ENCODE measurements at regions not wholly inside any gene's neighbourhood (a gene's known extent, or its start where the extent isn't known, plus 50 kb on each side); places are given as distances from the start of the nearest gene placed in this dataset.

DNA sequence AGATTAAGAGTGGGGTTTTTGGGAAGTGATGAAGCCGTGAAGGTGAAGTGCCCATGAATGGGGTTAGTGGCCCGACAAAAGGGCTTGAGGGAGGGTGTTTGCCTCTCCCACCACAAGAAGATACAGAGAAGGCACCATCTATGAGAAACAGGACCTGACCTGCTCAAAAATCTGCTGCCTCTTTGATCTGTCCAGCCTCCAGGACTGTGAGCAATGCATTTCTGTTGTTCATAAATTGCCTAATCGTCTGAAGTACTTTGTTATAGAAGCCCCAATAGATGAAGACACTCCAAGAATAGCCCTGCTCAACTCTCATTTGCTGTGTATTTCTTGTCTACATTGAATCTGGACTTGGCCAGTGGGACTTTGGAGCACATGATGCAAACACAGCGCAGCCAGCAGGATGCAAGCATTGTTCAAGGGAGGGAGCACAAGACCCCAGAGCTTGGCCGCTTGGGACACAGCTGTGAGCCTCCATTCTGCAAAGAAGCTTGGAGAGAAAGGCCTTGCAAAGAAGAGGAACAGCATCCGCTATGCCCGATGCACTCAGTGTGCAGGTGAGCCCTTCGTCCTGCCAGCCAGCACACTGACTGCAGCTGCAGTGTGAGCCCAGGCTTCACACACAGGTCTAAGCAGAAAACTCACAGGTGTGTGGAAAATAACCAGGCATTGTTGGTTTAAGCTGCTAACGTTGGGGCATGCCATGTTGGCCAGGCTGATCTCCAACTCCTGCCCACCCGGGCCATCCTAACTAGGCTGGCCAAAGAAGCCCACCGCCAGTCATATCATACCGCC, 73.2 kb upstream of the KLF6 start:
- Histone ChIP-seq H3K27ac (no peak overlapping the region), H3K9me3 (no peaks in the 10 kb centered on the region), H3K36me3 (no peaks in the 10 kb centered on the region), H3K4me3 (no peak overlapping the region), H3K27me3 (no peaks in the 10 kb centered on the region), H3K4me1 (peaks cover 7 to 9% of the 10 kb centered on the region in 2 donors)
- intact Hi-C loops (cut with DNase I; ENCODE audit: low total_unique reads): no loop called here
- DNase-seq (no peak), ATAC-seq (no peak)
- in situ Hi-C loops (cut with MboI; ENCODE audit: low sequenced_read_pairs in 4 of 4): no loop called here
- TF ChIP-seq, protein P1, sequence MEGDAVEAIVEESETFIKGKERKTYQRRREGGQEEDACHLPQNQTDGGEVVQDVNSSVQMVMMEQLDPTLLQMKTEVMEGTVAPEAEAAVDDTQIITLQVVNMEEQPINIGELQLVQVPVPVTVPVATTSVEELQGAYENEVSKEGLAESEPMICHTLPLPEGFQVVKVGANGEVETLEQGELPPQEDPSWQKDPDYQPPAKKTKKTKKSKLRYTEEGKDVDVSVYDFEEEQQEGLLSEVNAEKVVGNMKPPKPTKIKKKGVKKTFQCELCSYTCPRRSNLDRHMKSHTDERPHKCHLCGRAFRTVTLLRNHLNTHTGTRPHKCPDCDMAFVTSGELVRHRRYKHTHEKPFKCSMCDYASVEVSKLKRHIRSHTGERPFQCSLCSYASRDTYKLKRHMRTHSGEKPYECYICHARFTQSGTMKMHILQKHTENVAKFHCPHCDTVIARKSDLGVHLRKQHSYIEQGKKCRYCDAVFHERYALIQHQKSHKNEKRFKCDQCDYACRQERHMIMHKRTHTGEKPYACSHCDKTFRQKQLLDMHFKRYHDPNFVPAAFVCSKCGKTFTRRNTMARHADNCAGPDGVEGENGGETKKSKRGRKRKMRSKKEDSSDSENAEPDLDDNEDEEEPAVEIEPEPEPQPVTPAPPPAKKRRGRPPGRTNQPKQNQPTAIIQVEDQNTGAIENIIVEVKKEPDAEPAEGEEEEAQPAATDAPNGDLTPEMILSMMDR (IDR thresholded peaks at IDR 0.05 in 4 of 5, conservative IDR thresholded peaks at IDR 0.05 in 1 of 5): no peak
- TF ChIP-seq POLR2A (IDR thresholded peaks at IDR 0.05): no peak

DNA sequence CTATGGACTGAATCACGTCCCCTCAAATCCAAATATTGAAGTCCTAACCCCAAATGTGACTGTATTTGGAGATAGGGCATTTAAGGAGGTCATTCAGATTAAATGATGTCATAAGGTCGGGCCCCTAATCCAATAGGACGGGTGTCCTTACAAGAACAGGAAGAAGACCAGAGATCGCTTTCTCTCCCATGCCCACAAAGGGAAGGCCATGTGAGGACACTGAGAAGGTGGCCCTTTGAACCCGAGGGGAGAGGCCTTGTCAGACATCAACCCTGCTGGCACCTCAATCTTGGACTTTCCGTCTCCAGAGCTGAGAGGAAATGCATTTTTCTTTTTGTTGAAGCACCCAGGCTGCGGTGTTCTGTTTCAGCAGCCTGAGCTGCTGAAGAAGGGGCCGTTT, 72.3 kb upstream of the KLF6 start:
- Histone ChIP-seq H3K9me3 (no peaks in the 10 kb centered on the region), H3K27ac (no peak overlapping the region), H3K36me3 (no peaks in the 10 kb centered on the region), H3K4me1 (peaks cover 15 to 17% of the 10 kb centered on the region in 2 donors), H3K4me3 (no peak overlapping the region), H3K27me3 (no peaks in the 10 kb centered on the region)
- no peak for TF ChIP-seq POLR2A (IDR thresholded peaks at IDR 0.05)
- TF ChIP-seq, protein P1 (IDR thresholded peaks at IDR 0.05 in 4 of 5, conservative IDR thresholded peaks at IDR 0.05 in 1 of 5): no peak
- in situ Hi-C loops (cut with MboI; ENCODE audit: low sequenced_read_pairs in 4 of 4): no loop called here
- ATAC-seq (no peak), DNase-seq (no peak)
- intact Hi-C loops (cut with DNase I; ENCODE audit: low total_unique reads): no loop called here

GRCh38 chr10:3856593-3856992, 71.6 kb upstream of the KLF6 start:
- Histone ChIP-seq H3K4me1 (peaks cover 22 to 23% of the 10 kb centered on the region in 2 donors), H3K27ac (no peak overlapping the region), H3K9me3 (no peaks in the 10 kb centered on the region), H3K27me3 (no peaks in the 10 kb centered on the region), H3K4me3 (no peak overlapping the region), H3K36me3 (no peaks in the 10 kb centered on the region)
- TF ChIP-seq POLR2A (IDR thresholded peaks at IDR 0.05): no peak
- TF ChIP-seq, protein P1 (IDR thresholded peaks at IDR 0.05 in 4 of 5, conservative IDR thresholded peaks at IDR 0.05 in 1 of 5): no peak
- DNase-seq (no peak), ATAC-seq (no peak)
- intact Hi-C loops (cut with DNase I; ENCODE audit: low total_unique reads) (no loop called here), in situ Hi-C loops (cut with MboI; ENCODE audit: low sequenced_read_pairs in 4 of 4) (no loop called here)

DNA sequence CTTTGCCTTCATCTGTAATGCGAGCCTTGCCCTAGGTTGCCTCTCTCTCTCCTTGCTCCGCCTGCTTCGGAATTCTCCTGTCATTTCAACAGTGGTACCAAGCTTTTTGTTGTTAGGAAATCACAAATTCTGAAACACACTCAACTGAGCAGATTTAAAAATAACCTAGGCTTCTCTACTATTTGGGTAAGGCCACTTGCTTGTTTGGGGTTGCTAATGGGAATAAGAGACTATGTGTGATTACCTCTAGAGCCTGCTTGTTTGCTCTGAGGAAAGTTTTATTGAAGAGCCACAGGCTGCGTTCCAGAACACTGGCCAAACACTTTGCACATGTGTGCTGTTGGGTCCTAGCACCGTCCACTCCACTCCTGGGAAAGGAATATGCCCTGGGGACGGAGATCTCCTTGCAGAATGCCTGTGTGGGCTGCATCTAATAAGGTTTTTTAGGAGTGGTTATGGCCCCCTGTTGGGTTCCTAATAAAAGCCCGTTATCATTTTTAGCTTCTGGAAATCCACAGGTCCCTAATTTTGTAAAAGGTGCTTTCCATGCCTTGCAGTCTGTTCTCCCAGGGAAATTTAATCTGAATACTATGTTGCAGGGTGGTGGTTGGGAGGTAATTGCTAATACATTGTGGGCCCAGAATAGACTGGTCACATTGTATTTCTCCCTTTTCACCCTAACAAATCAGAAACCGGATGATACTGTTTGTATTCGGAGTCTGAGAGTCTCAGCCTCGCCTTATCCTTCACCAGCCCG, 68.7 kb upstream of the KLF6 start:
- no peak for DNase-seq
- Histone ChIP-seq H3K4me3 (no peak overlapping the region), H3K4me1 (peaks cover 23 to 24% of the 10 kb centered on the region in 2 donors), H3K9me3 (no peaks in the 10 kb centered on the region), H3K27me3 (no peaks in the 10 kb centered on the region), H3K36me3 (no peaks in the 10 kb centered on the region), H3K27ac (peak overlapping the region; percentile 64 to 76 (median 74))
- intact Hi-C loops (cut with DNase I; ENCODE audit: low total_unique reads): no loop called here
- ATAC-seq: peak; percentile 10 to 14
- in situ Hi-C loops (cut with MboI; ENCODE audit: low sequenced_read_pairs in 4 of 4): no loop called here
- TF ChIP-seq, protein P1 (IDR thresholded peaks at IDR 0.05 in 4 of 5, conservative IDR thresholded peaks at IDR 0.05 in 1 of 5): no peak
- TF ChIP-seq POLR2A (IDR thresholded peaks at IDR 0.05): no peak
